HCT116 (cell line): ENCODE measurements at regions not wholly inside any gene's neighbourhood (a gene's known extent, or its start where the extent isn't known, plus 50 kb on each side); places are given as distances from the start of the nearest gene placed in this dataset.

ENCODE experiments used
- ATAC-seq: fragments of 200-7000 bp; cut with Tn5 transposase; 2 replicates; pipeline ENCODE4 v1.9.1; 2020; ENCODE audit warnings: mild to moderate bottlenecking, moderate library complexity
- BruUV-seq: library from RNA; stranded (reverse); fragments of 400-500 nt; replicated peaks from 2 replicates; lab custom pipeline; 2021; lab: Mats Ljungman, UMichigan
- CTCF ChIA-PET: fragments of 300-600 bp; sonication (Branson Sonifier 250); formaldehyde crosslinking; loops from one replicate; lab custom pipeline; 2021; ENCODE audit warnings: antibody characterized with exemption; lab: Charles Lee
- POLR2A ChIA-PET: fragments of 300-600, 350-600 bp; sonication (Branson Sonifier 250); formaldehyde crosslinking; loops from one replicate; lab custom pipeline; 2021; ENCODE audit warnings: antibody characterized with exemption; lab: Charles Lee
- RAD21 ChIA-PET, 2 experiments: fragments of 300-600 bp; sonication (Branson Sonifier 250); formaldehyde crosslinking; loops; one replicate each; lab custom pipeline; 2023; ENCODE audit warnings: low total read pairs in 2 of 2; ENCODE audit not compliant: uncharacterized antibody in 2 of 2, unreplicated experiment in 2 of 2, low non-redundant PET in 1 of 2; lab: Charles Lee
- DNase-seq: peaks from one replicate; pipeline ENCODE4 v3.0.0-alpha.2; 2010; ENCODE audit warnings: low read depth, low spot score
- H2AFZ ChIP-seq: fragments of 200-600 bp; shearing (Covaris generic), sonication (generic); 2 replicates; pipeline ENCODE4 v1.6.1; 2017; ENCODE audit warnings: low read depth, mixed run types, mixed read lengths, antibody characterized with exemption, low read length; ENCODE audit not compliant: poor library complexity, severe bottlenecking
- H3K27ac ChIP-seq: 2 replicates; pipeline ENCODE4 v1.5.1; 2012; ENCODE audit warnings: low read depth, low read length
- H3K27me3 ChIP-seq: fragments of 200-600 bp; sonication (generic); 2 replicates; pipeline ENCODE4 v1.6.1; 2016; ENCODE audit warnings: mixed run types, low read length, mixed read lengths; ENCODE audit not compliant: insufficient read depth
- H3K36me3 ChIP-seq, 2 experiments: fragments of 200-500 bp in 1 of 2; fragments of 200-600 bp in 1 of 2; sonication (Bioruptor generic) in 1 of 2; sonication (generic) in 1 of 2; 2 replicates each; pipeline versions ENCODE4 v1.5.1 to v1.6.1; 2014 to 2016; ENCODE audit warnings: low read length in 2 of 2, inconsistent platforms in 1 of 2, mixed read lengths in 1 of 2, mixed run types in 1 of 2; ENCODE audit not compliant: insufficient read depth in 2 of 2, control insufficient read depth in 1 of 2
- H3K4me1 ChIP-seq, 2 experiments: fragments of 200-600 bp in 1 of 2; sonication (generic) in 1 of 2; 2 replicates each; pipeline versions ENCODE4 v1.5.1 to v1.6.1; 2012 to 2017; ENCODE audit warnings: low read length in 2 of 2, inconsistent platforms in 1 of 2, mild to moderate bottlenecking in 1 of 2, mixed read lengths in 1 of 2, mixed run types in 1 of 2, moderate library complexity in 1 of 2; ENCODE audit not compliant: insufficient read depth in 2 of 2, control insufficient read depth in 1 of 2
- H3K4me2 ChIP-seq: fragments of 200-600 bp; sonication (generic); 2 replicates; pipeline ENCODE4 v1.6.1; 2017; ENCODE audit warnings: mixed run types, low read length, mixed read lengths
- H3K4me3 ChIP-seq, 2 experiments: fragments of 200-600 bp in 1 of 2; sonication (generic) in 1 of 2; replicated peaks in 1 of 2; 2 replicates each; pipeline ENCODE4 v1.5.1; 2011 to 2016; ENCODE audit warnings: low read length in 2 of 2, control low read depth in 1 of 2, low read depth in 1 of 2, mild to moderate bottlenecking in 1 of 2, mixed read lengths in 1 of 2, mixed run types in 1 of 2
- H3K79me2 ChIP-seq: fragments of 200-600 bp; sonication (generic); 2 replicates; pipeline ENCODE4 v1.6.1; 2017; ENCODE audit warnings: mild to moderate bottlenecking, mixed run types, low read length, moderate library complexity, mixed read lengths; ENCODE audit not compliant: insufficient read depth
- H3K9ac ChIP-seq: fragments of 200-600 bp; sonication (generic); 2 replicates; pipeline ENCODE4 v1.6.1; 2016; ENCODE audit warnings: low read length, mixed read lengths
- H3K9me2 ChIP-seq: fragments of 200-600 bp; sonication (generic), shearing (Covaris generic); 2 replicates; pipeline ENCODE4 v1.6.1; 2017; ENCODE audit warnings: mixed run types, mild to moderate bottlenecking, moderate library complexity; ENCODE audit not compliant: insufficient read depth
- H3K9me3 ChIP-seq, 2 experiments: fragments of 200-500 bp in 1 of 2; fragments of 200-600 bp in 1 of 2; sonication (Bioruptor generic) in 1 of 2; sonication (generic) in 1 of 2; 2 replicates each; pipeline ENCODE4 v1.6.1; 2014 to 2017; ENCODE audit warnings: low read length in 2 of 2, mixed read lengths in 2 of 2, inconsistent platforms in 1 of 2, low read depth in 1 of 2, mild to moderate bottlenecking in 1 of 2, mixed run types in 1 of 2, moderate library complexity in 1 of 2; ENCODE audit not compliant: control insufficient read depth in 1 of 2, insufficient read depth in 1 of 2
- H4K20me1 ChIP-seq: fragments of 200-600 bp; sonication (generic), shearing (Covaris generic); 2 replicates; pipeline ENCODE4 v1.6.1; 2017; ENCODE audit warnings: mixed run types, mild to moderate bottlenecking, moderate library complexity; ENCODE audit not compliant: insufficient read depth
- CBX3 ChIP-seq: IDR thresholded peaks from 2 replicates; pipeline ENCODE4 v1.6.1; 2012; ENCODE audit warnings: low read depth
- CEBPB ChIP-seq: IDR thresholded peaks from 2 replicates; pipeline ENCODE4 v1.6.1; 2012; ENCODE audit warnings: low read depth
- EGR1 ChIP-seq: IDR thresholded peaks from 2 replicates; pipeline ENCODE4 v1.6.1; 2012; ENCODE audit warnings: low read depth
- ELF1 ChIP-seq: IDR thresholded peaks from 2 replicates; pipeline ENCODE4 v1.6.1; 2012; ENCODE audit warnings: low read depth, borderline replicate concordance
- EZH2phosphoT487 ChIP-seq: fragments of 200-600 bp; IDR thresholded peaks from 2 replicates; pipeline ENCODE4 v1.6.1; 2018; ENCODE audit warnings: antibody characterized with exemption, borderline replicate concordance
- JUND ChIP-seq: IDR thresholded peaks from 2 replicates; pipeline ENCODE4 v1.6.1; 2012
- POLR2A ChIP-seq: IDR thresholded peaks from 2 replicates; pipeline ENCODE4 v1.7.0; 2011; ENCODE audit warnings: borderline replicate concordance; ENCODE audit not compliant: insufficient read depth, insufficient read length; ENCODE audit errors: extremely low read depth
- POLR2AphosphoS5 ChIP-seq: IDR thresholded peaks from 2 replicates; pipeline ENCODE4 v1.6.1; 2011; ENCODE audit warnings: mild to moderate bottlenecking, low read depth, low read length, moderate library complexity
- RAD21 ChIP-seq: IDR thresholded peaks from 2 replicates; pipeline ENCODE4 v1.6.1; 2012; ENCODE audit warnings: low read depth, mild to moderate bottlenecking
- SIN3A ChIP-seq: IDR thresholded peaks from 2 replicates; pipeline ENCODE4 v1.6.1; 2012; ENCODE audit warnings: low read depth
- SRF ChIP-seq: IDR thresholded peaks from 2 replicates; pipeline ENCODE4 v1.6.1; 2012; ENCODE audit warnings: low read depth
- TCF7L2 ChIP-seq: IDR thresholded peaks from 2 replicates; pipeline ENCODE4 v1.7.0; 2011; ENCODE audit warnings: borderline replicate concordance, inconsistent platforms; ENCODE audit not compliant: insufficient read depth, insufficient read length; ENCODE audit errors: extremely low read depth
- YY1 ChIP-seq: IDR thresholded peaks from 2 replicates; pipeline ENCODE4 v1.6.1; 2011; ENCODE audit warnings: low read length, low read depth, moderate library complexity, mild to moderate bottlenecking; ENCODE audit not compliant: insufficient replicate concordance; ENCODE audit errors: extremely low read depth
- ZNF274 ChIP-seq: fragments of 200-500 bp; sonication (Bioruptor generic); IDR thresholded peaks from 2 replicates; pipeline ENCODE4 v1.6.1; 2014; ENCODE audit warnings: mild to moderate bottlenecking, low read depth, low read length, inconsistent platforms
- intact Hi-C: fragments of 100-400 bp; cut with micrococcal nuclease; formaldehyde crosslinking; loops from 2 replicates; pipeline ENCODE4 v1.10.0; 2022
- TF ChIP-seq, protein P1 (sequence below), 3 experiments: fragments of 200-600 bp in 1 of 3; sonication (generic) in 1 of 3; IDR thresholded peaks in 2 of 3; conservative IDR thresholded peaks in 1 of 3; 2 replicates each; pipeline ENCODE4 v1.5.1; 2012 to 2017; ENCODE audit warnings: low read depth in 2 of 3, low read length in 2 of 3, antibody characterized with exemption in 1 of 3, borderline replicate concordance in 1 of 3, control low read depth in 1 of 3, mild to moderate bottlenecking in 1 of 3, mixed read lengths in 1 of 3, mixed run types in 1 of 3, moderate library complexity in 1 of 3; ENCODE audit not compliant: insufficient read depth in 1 of 3
- TF ChIP-seq, protein P2 (sequence below): IDR thresholded peaks from 2 replicates; pipeline ENCODE4 v1.6.1; 2012
- TF ChIP-seq, protein P3 (sequence below): IDR thresholded peaks from 2 replicates; pipeline ENCODE4 v1.6.1; 2012; ENCODE audit warnings: low read depth
- TF ChIP-seq, protein P4 (sequence below): IDR thresholded peaks from 2 replicates; pipeline ENCODE4 v1.6.1; 2012

DNA sequence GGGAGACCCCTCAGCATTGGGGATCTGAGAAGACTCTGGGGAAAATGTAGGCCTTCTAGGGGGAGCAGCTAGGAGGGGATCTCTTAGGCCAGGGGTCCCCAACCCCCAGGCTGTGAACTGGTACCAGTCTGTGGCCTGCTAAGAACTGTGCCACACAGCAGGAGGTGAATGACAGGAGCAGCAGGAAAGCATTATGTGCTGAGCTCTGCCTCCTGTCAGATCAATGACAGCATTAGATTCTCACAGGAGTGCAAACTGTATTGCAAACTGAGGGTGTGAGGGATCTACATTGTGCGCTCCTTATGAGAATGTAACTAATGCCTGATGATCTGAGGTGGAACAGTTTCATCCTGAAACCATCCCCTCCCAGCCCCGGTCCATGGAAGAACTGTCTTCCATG, 127.3 kb downstream of the SCG2 start:
- no peak for TF ChIP-seq SRF
- no peak for TF ChIP-seq RAD21
- no peak for TF ChIP-seq CEBPB
- no peak for TF ChIP-seq EGR1
- TF ChIP-seq SIN3A: no peak
- TF ChIP-seq POLR2AphosphoS5: no peak
- TF ChIP-seq, protein P1, sequence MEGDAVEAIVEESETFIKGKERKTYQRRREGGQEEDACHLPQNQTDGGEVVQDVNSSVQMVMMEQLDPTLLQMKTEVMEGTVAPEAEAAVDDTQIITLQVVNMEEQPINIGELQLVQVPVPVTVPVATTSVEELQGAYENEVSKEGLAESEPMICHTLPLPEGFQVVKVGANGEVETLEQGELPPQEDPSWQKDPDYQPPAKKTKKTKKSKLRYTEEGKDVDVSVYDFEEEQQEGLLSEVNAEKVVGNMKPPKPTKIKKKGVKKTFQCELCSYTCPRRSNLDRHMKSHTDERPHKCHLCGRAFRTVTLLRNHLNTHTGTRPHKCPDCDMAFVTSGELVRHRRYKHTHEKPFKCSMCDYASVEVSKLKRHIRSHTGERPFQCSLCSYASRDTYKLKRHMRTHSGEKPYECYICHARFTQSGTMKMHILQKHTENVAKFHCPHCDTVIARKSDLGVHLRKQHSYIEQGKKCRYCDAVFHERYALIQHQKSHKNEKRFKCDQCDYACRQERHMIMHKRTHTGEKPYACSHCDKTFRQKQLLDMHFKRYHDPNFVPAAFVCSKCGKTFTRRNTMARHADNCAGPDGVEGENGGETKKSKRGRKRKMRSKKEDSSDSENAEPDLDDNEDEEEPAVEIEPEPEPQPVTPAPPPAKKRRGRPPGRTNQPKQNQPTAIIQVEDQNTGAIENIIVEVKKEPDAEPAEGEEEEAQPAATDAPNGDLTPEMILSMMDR (IDR thresholded peaks at IDR 0.05 in 2 of 3, conservative IDR thresholded peaks at IDR 0.05 in 1 of 3; ENCODE audit: borderline replicate concordance in 1 of 3, insufficient read depth in 1 of 3, low read depth in 2 of 3, low read length in 2 of 3): no peak
- TF ChIP-seq CBX3: no peak
- no peak for TF ChIP-seq YY1
- no peak for TF ChIP-seq ZNF274
- TF ChIP-seq TCF7L2: no peak
- TF ChIP-seq EZH2phosphoT487: no peak
- TF ChIP-seq, protein P2, sequence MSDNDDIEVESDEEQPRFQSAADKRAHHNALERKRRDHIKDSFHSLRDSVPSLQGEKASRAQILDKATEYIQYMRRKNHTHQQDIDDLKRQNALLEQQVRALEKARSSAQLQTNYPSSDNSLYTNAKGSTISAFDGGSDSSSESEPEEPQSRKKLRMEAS: no peak
- TF ChIP-seq ELF1: no peak
- no peak for TF ChIP-seq POLR2A
- TF ChIP-seq JUND: no peak
- TF ChIP-seq, protein P3, sequence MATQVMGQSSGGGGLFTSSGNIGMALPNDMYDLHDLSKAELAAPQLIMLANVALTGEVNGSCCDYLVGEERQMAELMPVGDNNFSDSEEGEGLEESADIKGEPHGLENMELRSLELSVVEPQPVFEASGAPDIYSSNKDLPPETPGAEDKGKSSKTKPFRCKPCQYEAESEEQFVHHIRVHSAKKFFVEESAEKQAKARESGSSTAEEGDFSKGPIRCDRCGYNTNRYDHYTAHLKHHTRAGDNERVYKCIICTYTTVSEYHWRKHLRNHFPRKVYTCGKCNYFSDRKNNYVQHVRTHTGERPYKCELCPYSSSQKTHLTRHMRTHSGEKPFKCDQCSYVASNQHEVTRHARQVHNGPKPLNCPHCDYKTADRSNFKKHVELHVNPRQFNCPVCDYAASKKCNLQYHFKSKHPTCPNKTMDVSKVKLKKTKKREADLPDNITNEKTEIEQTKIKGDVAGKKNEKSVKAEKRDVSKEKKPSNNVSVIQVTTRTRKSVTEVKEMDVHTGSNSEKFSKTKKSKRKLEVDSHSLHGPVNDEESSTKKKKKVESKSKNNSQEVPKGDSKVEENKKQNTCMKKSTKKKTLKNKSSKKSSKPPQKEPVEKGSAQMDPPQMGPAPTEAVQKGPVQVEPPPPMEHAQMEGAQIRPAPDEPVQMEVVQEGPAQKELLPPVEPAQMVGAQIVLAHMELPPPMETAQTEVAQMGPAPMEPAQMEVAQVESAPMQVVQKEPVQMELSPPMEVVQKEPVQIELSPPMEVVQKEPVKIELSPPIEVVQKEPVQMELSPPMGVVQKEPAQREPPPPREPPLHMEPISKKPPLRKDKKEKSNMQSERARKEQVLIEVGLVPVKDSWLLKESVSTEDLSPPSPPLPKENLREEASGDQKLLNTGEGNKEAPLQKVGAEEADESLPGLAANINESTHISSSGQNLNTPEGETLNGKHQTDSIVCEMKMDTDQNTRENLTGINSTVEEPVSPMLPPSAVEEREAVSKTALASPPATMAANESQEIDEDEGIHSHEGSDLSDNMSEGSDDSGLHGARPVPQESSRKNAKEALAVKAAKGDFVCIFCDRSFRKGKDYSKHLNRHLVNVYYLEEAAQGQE: no peak
- TF ChIP-seq, protein P4, sequence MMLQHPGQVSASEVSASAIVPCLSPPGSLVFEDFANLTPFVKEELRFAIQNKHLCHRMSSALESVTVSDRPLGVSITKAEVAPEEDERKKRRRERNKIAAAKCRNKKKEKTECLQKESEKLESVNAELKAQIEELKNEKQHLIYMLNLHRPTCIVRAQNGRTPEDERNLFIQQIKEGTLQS: no peak
- intact Hi-C loops: no loop called here
- no peak overlapping the region for H2AFZ ChIP-seq
- no TSS peak for BruUV-seq
- no peaks in the 10 kb centered on the region for H3K79me2 ChIP-seq
- H3K9me3 ChIP-seq: no peaks in the 10 kb centered on the region; a peak in 1 of 4 replicates
- DNase-seq (no peak), ATAC-seq (no peak)
- no peaks in the 10 kb centered on the region for H3K27me3 ChIP-seq
- no peaks in the 10 kb centered on the region for H3K9me2 ChIP-seq
- CTCF ChIA-PET: no interaction called here
- H3K4me3 ChIP-seq: no peak overlapping the region
- RAD21 ChIA-PET: no interaction called here
- no peak overlapping the region for H3K4me2 ChIP-seq
- POLR2A ChIA-PET: no interaction called here
- H4K20me1 ChIP-seq: no peaks in the 10 kb centered on the region
- H3K27ac ChIP-seq: no peak overlapping the region
- H3K36me3 ChIP-seq: no peaks in the 10 kb centered on the region
- peaks cover 3 to 11% of the 10 kb centered on the region in 2 experiments; a peak in 2 of 4 replicates for H3K4me1 ChIP-seq
- no peak overlapping the region for H3K9ac ChIP-seq
